ENCODE measurements at regions not wholly inside any gene's neighbourhood (a gene's known extent, or its start where the extent isn't known, plus 50 kb on each side); places are given as distances from the start of the nearest gene placed in this dataset.

- Histone ChIP-seq H3K27ac (ENCODE audit: low read depth, low read length, poor library complexity, severe bottlenecking) (no peak overlapping the region), H3K36me3 (ENCODE audit: insufficient read depth, low read length) (no peaks in the 10 kb centered on the region), H3K4me2 (ENCODE audit: low read length) (no peak overlapping the region), H4K20me1 (ENCODE audit: insufficient read depth, low read length) (no peaks in the 10 kb centered on the region), H3K9me2 (ENCODE audit: insufficient read depth, low read length) (no peaks in the 10 kb centered on the region), H3K4me1 (ENCODE audit: insufficient read depth, low read length, poor library complexity, severe bottlenecking) (no peaks in the 10 kb centered on the region), H3K4me3 (ENCODE audit: low read depth, low read length, poor library complexity, severe bottlenecking) (no peak overlapping the region), H3K9me3 (ENCODE audit: low read length) (no peaks in the 10 kb centered on the region), H3K79me2 (ENCODE audit: insufficient read depth, low read depth, low read length) (no peaks in the 10 kb centered on the region), H2AFZ (ENCODE audit: low read length) (no peak overlapping the region)
- intact Hi-C loops (cut with micrococcal nuclease; ENCODE audit: unreplicated experiment) = no loop called here
- TF ChIP-seq CTCF (conservative IDR thresholded peaks at IDR 0.05; ENCODE audit: low read length) (no peak), EZH2phosphoT487 (IDR thresholded peaks at IDR 0.05; ENCODE audit: borderline replicate concordance, low read depth, low read length) (no peak)
- no TSS peak for BruUV-seq (replicated peaks)
- ChIA-PET POLR2A (interaction anchor here (1.2 kb wide), 1 partner anchor 91 kb away, joined by 3 read pairs; no protein-coding TSS in a partner anchor), CTCF (ENCODE audit: unreplicated experiment) (no interaction called here)
- DNase-seq (ENCODE audit: low spot score) = no peak
Measured at GRCh38 chr1:187114792-187115191, 286.0 kb downstream of the PLA2G4A start.

GRCh38 chr1:187121661-187122060 is 292.9 kb downstream of the PLA2G4A start:
- Histone ChIP-seq H3K36me3 (ENCODE audit: insufficient read depth, low read length) (no peaks in the 10 kb centered on the region), H3K79me2 (ENCODE audit: insufficient read depth, low read depth, low read length) (no peaks in the 10 kb centered on the region), H4K20me1 (ENCODE audit: insufficient read depth, low read length) (no peaks in the 10 kb centered on the region), H3K4me1 (ENCODE audit: insufficient read depth, low read length, poor library complexity, severe bottlenecking) (no peaks in the 10 kb centered on the region), H2AFZ (ENCODE audit: low read length) (no peak overlapping the region), H3K9me3 (ENCODE audit: low read length) (no peaks in the 10 kb centered on the region), H3K4me2 (ENCODE audit: low read length) (no peak overlapping the region), H3K4me3 (ENCODE audit: low read depth, low read length, poor library complexity, severe bottlenecking) (no peak overlapping the region), H3K9me2 (ENCODE audit: insufficient read depth, low read length) (no peaks in the 10 kb centered on the region), H3K27ac (ENCODE audit: low read depth, low read length, poor library complexity, severe bottlenecking) (no peak overlapping the region)
- DNase-seq (ENCODE audit: low spot score) = no peak
- intact Hi-C loops (cut with micrococcal nuclease; ENCODE audit: unreplicated experiment) = no loop called here
- TF ChIP-seq EZH2phosphoT487 (IDR thresholded peaks at IDR 0.05; ENCODE audit: borderline replicate concordance, low read depth, low read length) (no peak), CTCF (conservative IDR thresholded peaks at IDR 0.05; ENCODE audit: low read length) (no peak)
- no TSS peak for BruUV-seq (replicated peaks)
- ChIA-PET POLR2A (no interaction called here), CTCF (ENCODE audit: unreplicated experiment) (no interaction called here)

GRCh38 chr1:187122566-187122965 is 293.8 kb downstream of the PLA2G4A start:
- no TSS peak for BruUV-seq (replicated peaks)
- H3K27ac ChIP-seq (ENCODE audit: low read depth, low read length, poor library complexity, severe bottlenecking) = no peak overlapping the region
- ChIA-PET POLR2A (interaction anchor here (0.9 kb wide), 1 partner anchor 50 kb away, joined by 4 read pairs; no protein-coding TSS in a partner anchor), CTCF (ENCODE audit: unreplicated experiment) (no interaction called here)
- no peak overlapping the region for H3K4me2 ChIP-seq (ENCODE audit: low read length)
- no peaks in the 10 kb centered on the region for H3K9me3 ChIP-seq (ENCODE audit: low read length)
- H3K4me3 ChIP-seq (ENCODE audit: low read depth, low read length, poor library complexity, severe bottlenecking) = no peak overlapping the region
- no peak for DNase-seq (ENCODE audit: low spot score)
- H2AFZ ChIP-seq (ENCODE audit: low read length) = no peak overlapping the region
- TF ChIP-seq CTCF (conservative IDR thresholded peaks at IDR 0.05; ENCODE audit: low read length) (no peak), EZH2phosphoT487 (IDR thresholded peaks at IDR 0.05; ENCODE audit: borderline replicate concordance, low read depth, low read length) (no peak)
- H3K36me3 ChIP-seq (ENCODE audit: insufficient read depth, low read length) = no peaks in the 10 kb centered on the region
- no peaks in the 10 kb centered on the region for H3K9me2 ChIP-seq (ENCODE audit: insufficient read depth, low read length)
- intact Hi-C loops (cut with micrococcal nuclease; ENCODE audit: unreplicated experiment) = no loop called here
- H4K20me1 ChIP-seq (ENCODE audit: insufficient read depth, low read length) = no peaks in the 10 kb centered on the region
- no peaks in the 10 kb centered on the region for H3K79me2 ChIP-seq (ENCODE audit: insufficient read depth, low read depth, low read length)
- H3K4me1 ChIP-seq (ENCODE audit: insufficient read depth, low read length, poor library complexity, severe bottlenecking) = no peaks in the 10 kb centered on the region

Measured in OCI-LY7 (cell line).